GM23338 (cell line): ENCODE measurements at regions not wholly inside any gene's neighbourhood (a gene's known extent, or its start where the extent isn't known, plus 50 kb on each side); places are given as distances from the start of the nearest gene placed in this dataset.

Experiments
- CREB1 ChIP-seq: fragments of 250-450 bp; sonication (Bioruptor Pico); IDR thresholded peaks from 2 replicates; pipeline ENCODE4 v1.5.0; 2020; ENCODE audit warnings: low read depth, mild to moderate bottlenecking, moderate library complexity
- CTCF ChIP-seq, 2 experiments: fragments of 200-600 bp in 1 of 2; sonication (generic) in 1 of 2; conservative IDR thresholded peaks; 2 replicates each; pipeline versions ENCODE4 v1.5.1 to v1.6.1; 2016 to 2017; ENCODE audit warnings: antibody characterized with exemption in 2 of 2, low read depth in 2 of 2, mild to moderate bottlenecking in 2 of 2, moderate library complexity in 1 of 2
- ETS1 ChIP-seq: IDR thresholded peaks from 2 replicates; pipeline ENCODE4 v1.6.1; 2016; ENCODE audit warnings: antibody characterized with exemption
- EZH2 ChIP-seq: fragments of 200-600 bp; sonication (generic); IDR thresholded peaks from one replicate; pipeline ENCODE4 v1.8.0; 2017; ENCODE audit warnings: antibody characterized with exemption, mild to moderate bottlenecking, low read depth; ENCODE audit not compliant: unreplicated experiment
- EZH2phosphoT487 ChIP-seq: fragments of 200-600 bp; sonication (generic); IDR thresholded peaks from one replicate; pipeline ENCODE4 v1.8.1; 2018; ENCODE audit warnings: antibody characterized with exemption; ENCODE audit not compliant: unreplicated experiment
- JUNB ChIP-seq: IDR thresholded peaks from one replicate; pipeline ENCODE4 v1.6.1; 2016; ENCODE audit warnings: antibody characterized with exemption; ENCODE audit not compliant: unreplicated experiment
- NANOG ChIP-seq: IDR thresholded peaks from 2 replicates; pipeline ENCODE4 v1.6.1; 2016; ENCODE audit warnings: antibody characterized with exemption, borderline replicate concordance
- POLR2AphosphoS5 ChIP-seq: IDR thresholded peaks from 2 replicates; pipeline ENCODE4 v1.6.1; 2016; ENCODE audit warnings: antibody characterized with exemption, low read depth
- REST ChIP-seq: IDR thresholded peaks from one replicate; pipeline ENCODE4 v1.6.1; 2018; ENCODE audit warnings: antibody characterized with exemption; ENCODE audit not compliant: unreplicated experiment
- STAT1 ChIP-seq: IDR thresholded peaks from one replicate; pipeline ENCODE4 v1.6.1; 2016; ENCODE audit warnings: antibody characterized with exemption; ENCODE audit not compliant: unreplicated experiment
- ZNF114 ChIP-seq: fragments of 250-450 bp; sonication (Bioruptor Pico); IDR thresholded peaks from 2 replicates; pipeline ENCODE4 v1.5.0; 2020; ENCODE audit warnings: mild to moderate bottlenecking, moderate library complexity
- ZNF331 ChIP-seq: fragments of 250-450 bp; sonication (Bioruptor Pico); IDR thresholded peaks from 2 replicates; pipeline ENCODE4 v1.5.0; 2020; ENCODE audit warnings: low read depth, mild to moderate bottlenecking, moderate library complexity
- ZNF462 ChIP-seq: fragments of 250-450 bp; sonication (Bioruptor Pico); IDR thresholded peaks from 2 replicates; pipeline ENCODE4 v1.5.0; 2020; ENCODE audit warnings: mild to moderate bottlenecking, moderate library complexity

- TF ChIP-seq CTCF (conservative IDR thresholded peaks at IDR 0.05; ENCODE audit: low read depth in 2 of 2) = no peak
- no peak for TF ChIP-seq REST
- no peak for TF ChIP-seq CREB1 (CRISPR knock-in tag)
- TF ChIP-seq EZH2 = no peak
- no peak for TF ChIP-seq EZH2phosphoT487
- TF ChIP-seq POLR2AphosphoS5 = no peak
- TF ChIP-seq JUNB = no peak
- no peak for TF ChIP-seq ZNF114 (CRISPR knock-in tag)
- no peak for TF ChIP-seq ETS1
- no peak for TF ChIP-seq ZNF331 (CRISPR knock-in tag)
- TF ChIP-seq NANOG = no peak
- no peak for TF ChIP-seq ZNF462 (CRISPR knock-in tag)
- TF ChIP-seq STAT1 = no peak
These were observed 150.8 kb upstream of the FAM3C start for GRCh38 chr7:121546632-121547543.
